ENCODE measurements at regions not wholly inside any gene's neighbourhood (a gene's known extent, or its start where the extent isn't known, plus 50 kb on each side); places are given as distances from the start of the nearest gene placed in this dataset.

DNA sequence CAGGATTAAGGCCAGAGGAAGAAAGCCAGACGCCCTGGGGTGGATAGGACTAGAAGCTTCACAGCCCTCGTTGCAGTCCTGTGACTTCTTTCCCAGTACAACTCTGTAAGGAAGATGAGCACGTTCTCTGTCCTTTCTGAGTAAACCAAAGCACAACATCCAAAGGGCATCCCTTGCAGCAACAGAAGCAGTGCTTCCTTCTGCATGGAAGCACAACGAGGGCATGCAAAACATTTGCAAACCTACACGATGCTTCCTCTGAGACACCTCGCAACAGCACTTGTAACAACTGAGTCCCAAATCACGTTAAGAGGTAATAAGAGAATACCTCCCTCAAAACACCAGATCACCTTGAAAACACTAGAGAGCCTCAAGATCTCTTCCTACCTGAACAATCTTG lies 335.7 kb upstream of the RASGEF1B start (continued):
- TF ChIP-seq SIRT6 (IDR thresholded peaks at IDR 0.05; ENCODE audit: low read length): no peak
- TF ChIP-seq, protein P1, sequence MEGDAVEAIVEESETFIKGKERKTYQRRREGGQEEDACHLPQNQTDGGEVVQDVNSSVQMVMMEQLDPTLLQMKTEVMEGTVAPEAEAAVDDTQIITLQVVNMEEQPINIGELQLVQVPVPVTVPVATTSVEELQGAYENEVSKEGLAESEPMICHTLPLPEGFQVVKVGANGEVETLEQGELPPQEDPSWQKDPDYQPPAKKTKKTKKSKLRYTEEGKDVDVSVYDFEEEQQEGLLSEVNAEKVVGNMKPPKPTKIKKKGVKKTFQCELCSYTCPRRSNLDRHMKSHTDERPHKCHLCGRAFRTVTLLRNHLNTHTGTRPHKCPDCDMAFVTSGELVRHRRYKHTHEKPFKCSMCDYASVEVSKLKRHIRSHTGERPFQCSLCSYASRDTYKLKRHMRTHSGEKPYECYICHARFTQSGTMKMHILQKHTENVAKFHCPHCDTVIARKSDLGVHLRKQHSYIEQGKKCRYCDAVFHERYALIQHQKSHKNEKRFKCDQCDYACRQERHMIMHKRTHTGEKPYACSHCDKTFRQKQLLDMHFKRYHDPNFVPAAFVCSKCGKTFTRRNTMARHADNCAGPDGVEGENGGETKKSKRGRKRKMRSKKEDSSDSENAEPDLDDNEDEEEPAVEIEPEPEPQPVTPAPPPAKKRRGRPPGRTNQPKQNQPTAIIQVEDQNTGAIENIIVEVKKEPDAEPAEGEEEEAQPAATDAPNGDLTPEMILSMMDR (IDR thresholded peaks at IDR 0.05; ENCODE audit: control extremely low read depth in 1 of 3, insufficient read depth in 1 of 3, low read depth in 1 of 3, low read length in 3 of 3): no peak
- TF ChIP-seq, protein P2, sequence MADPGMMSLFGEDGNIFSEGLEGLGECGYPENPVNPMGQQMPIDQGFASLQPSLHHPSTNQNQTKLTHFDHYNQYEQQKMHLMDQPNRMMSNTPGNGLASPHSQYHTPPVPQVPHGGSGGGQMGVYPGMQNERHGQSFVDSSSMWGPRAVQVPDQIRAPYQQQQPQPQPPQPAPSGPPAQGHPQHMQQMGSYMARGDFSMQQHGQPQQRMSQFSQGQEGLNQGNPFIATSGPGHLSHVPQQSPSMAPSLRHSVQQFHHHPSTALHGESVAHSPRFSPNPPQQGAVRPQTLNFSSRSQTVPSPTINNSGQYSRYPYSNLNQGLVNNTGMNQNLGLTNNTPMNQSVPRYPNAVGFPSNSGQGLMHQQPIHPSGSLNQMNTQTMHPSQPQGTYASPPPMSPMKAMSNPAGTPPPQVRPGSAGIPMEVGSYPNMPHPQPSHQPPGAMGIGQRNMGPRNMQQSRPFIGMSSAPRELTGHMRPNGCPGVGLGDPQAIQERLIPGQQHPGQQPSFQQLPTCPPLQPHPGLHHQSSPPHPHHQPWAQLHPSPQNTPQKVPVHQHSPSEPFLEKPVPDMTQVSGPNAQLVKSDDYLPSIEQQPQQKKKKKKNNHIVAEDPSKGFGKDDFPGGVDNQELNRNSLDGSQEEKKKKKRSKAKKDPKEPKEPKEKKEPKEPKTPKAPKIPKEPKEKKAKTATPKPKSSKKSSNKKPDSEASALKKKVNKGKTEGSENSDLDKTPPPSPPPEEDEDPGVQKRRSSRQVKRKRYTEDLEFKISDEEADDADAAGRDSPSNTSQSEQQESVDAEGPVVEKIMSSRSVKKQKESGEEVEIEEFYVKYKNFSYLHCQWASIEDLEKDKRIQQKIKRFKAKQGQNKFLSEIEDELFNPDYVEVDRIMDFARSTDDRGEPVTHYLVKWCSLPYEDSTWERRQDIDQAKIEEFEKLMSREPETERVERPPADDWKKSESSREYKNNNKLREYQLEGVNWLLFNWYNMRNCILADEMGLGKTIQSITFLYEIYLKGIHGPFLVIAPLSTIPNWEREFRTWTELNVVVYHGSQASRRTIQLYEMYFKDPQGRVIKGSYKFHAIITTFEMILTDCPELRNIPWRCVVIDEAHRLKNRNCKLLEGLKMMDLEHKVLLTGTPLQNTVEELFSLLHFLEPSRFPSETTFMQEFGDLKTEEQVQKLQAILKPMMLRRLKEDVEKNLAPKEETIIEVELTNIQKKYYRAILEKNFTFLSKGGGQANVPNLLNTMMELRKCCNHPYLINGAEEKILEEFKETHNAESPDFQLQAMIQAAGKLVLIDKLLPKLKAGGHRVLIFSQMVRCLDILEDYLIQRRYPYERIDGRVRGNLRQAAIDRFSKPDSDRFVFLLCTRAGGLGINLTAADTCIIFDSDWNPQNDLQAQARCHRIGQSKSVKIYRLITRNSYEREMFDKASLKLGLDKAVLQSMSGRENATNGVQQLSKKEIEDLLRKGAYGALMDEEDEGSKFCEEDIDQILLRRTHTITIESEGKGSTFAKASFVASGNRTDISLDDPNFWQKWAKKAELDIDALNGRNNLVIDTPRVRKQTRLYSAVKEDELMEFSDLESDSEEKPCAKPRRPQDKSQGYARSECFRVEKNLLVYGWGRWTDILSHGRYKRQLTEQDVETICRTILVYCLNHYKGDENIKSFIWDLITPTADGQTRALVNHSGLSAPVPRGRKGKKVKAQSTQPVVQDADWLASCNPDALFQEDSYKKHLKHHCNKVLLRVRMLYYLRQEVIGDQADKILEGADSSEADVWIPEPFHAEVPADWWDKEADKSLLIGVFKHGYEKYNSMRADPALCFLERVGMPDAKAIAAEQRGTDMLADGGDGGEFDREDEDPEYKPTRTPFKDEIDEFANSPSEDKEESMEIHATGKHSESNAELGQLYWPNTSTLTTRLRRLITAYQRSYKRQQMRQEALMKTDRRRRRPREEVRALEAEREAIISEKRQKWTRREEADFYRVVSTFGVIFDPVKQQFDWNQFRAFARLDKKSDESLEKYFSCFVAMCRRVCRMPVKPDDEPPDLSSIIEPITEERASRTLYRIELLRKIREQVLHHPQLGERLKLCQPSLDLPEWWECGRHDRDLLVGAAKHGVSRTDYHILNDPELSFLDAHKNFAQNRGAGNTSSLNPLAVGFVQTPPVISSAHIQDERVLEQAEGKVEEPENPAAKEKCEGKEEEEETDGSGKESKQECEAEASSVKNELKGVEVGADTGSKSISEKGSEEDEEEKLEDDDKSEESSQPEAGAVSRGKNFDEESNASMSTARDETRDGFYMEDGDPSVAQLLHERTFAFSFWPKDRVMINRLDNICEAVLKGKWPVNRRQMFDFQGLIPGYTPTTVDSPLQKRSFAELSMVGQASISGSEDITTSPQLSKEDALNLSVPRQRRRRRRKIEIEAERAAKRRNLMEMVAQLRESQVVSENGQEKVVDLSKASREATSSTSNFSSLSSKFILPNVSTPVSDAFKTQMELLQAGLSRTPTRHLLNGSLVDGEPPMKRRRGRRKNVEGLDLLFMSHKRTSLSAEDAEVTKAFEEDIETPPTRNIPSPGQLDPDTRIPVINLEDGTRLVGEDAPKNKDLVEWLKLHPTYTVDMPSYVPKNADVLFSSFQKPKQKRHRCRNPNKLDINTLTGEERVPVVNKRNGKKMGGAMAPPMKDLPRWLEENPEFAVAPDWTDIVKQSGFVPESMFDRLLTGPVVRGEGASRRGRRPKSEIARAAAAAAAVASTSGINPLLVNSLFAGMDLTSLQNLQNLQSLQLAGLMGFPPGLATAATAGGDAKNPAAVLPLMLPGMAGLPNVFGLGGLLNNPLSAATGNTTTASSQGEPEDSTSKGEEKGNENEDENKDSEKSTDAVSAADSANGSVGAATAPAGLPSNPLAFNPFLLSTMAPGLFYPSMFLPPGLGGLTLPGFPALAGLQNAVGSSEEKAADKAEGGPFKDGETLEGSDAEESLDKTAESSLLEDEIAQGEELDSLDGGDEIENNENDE (IDR thresholded peaks at IDR 0.05; ENCODE audit: insufficient replicate concordance, low read length): no peak

All from H1 (cell line).